Liver (tissue), 3 donors: ENCODE measurements at regions not wholly inside any gene's neighbourhood (a gene's known extent, or its start where the extent isn't known, plus 50 kb on each side); places are given as distances from the start of the nearest gene placed in this dataset.

Source experiments
- FOXA1 ChIP-seq: IDR thresholded peaks from 2 replicates; pipeline ENCODE4 v1.6.1; 2016; ENCODE audit warnings: antibody characterized with exemption
- HNF4G ChIP-seq: IDR thresholded peaks from 2 replicates; pipeline ENCODE4 v1.6.1; 2016; ENCODE audit warnings: antibody characterized with exemption
- TF ChIP-seq, protein P1 (sequence below): fragments of 150-350 bp; IDR thresholded peaks from 2 replicates; pipeline ENCODE4 v1.5.1; 2017; ENCODE audit warnings: improper control_type of control experiment, low read depth, low read length; ENCODE audit not compliant: missing input control
- TF ChIP-seq, protein P2 (sequence below): IDR thresholded peaks from 2 replicates; pipeline ENCODE4 v1.6.1; 2016; ENCODE audit warnings: antibody characterized with exemption, mild to moderate bottlenecking
- donor health status: healthy.
- donor health status: healthy.

DNA sequence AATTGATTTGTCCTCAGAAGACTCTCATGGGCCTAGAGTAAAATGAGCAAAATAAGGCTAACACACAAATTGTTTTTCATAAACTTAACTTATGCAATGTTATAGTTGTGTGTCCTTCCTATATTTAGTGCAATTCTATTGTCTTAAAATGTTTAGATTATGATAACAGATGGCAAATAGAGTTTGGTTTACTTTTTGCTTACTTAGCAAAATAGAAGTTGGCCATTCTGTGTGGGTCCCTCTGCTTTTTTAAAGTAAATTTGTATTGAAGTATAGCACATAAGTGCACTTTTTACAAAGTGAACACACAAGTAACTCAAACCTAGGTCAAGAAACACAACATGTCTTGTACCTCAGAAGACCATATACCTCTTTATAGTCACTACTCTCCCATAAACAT, 150.6 kb upstream of the RARB start:
- TF ChIP-seq HNF4G = no peak
- no peak for TF ChIP-seq FOXA1
- TF ChIP-seq, protein P1, sequence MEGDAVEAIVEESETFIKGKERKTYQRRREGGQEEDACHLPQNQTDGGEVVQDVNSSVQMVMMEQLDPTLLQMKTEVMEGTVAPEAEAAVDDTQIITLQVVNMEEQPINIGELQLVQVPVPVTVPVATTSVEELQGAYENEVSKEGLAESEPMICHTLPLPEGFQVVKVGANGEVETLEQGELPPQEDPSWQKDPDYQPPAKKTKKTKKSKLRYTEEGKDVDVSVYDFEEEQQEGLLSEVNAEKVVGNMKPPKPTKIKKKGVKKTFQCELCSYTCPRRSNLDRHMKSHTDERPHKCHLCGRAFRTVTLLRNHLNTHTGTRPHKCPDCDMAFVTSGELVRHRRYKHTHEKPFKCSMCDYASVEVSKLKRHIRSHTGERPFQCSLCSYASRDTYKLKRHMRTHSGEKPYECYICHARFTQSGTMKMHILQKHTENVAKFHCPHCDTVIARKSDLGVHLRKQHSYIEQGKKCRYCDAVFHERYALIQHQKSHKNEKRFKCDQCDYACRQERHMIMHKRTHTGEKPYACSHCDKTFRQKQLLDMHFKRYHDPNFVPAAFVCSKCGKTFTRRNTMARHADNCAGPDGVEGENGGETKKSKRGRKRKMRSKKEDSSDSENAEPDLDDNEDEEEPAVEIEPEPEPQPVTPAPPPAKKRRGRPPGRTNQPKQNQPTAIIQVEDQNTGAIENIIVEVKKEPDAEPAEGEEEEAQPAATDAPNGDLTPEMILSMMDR = no peak
- TF ChIP-seq, protein P2, sequence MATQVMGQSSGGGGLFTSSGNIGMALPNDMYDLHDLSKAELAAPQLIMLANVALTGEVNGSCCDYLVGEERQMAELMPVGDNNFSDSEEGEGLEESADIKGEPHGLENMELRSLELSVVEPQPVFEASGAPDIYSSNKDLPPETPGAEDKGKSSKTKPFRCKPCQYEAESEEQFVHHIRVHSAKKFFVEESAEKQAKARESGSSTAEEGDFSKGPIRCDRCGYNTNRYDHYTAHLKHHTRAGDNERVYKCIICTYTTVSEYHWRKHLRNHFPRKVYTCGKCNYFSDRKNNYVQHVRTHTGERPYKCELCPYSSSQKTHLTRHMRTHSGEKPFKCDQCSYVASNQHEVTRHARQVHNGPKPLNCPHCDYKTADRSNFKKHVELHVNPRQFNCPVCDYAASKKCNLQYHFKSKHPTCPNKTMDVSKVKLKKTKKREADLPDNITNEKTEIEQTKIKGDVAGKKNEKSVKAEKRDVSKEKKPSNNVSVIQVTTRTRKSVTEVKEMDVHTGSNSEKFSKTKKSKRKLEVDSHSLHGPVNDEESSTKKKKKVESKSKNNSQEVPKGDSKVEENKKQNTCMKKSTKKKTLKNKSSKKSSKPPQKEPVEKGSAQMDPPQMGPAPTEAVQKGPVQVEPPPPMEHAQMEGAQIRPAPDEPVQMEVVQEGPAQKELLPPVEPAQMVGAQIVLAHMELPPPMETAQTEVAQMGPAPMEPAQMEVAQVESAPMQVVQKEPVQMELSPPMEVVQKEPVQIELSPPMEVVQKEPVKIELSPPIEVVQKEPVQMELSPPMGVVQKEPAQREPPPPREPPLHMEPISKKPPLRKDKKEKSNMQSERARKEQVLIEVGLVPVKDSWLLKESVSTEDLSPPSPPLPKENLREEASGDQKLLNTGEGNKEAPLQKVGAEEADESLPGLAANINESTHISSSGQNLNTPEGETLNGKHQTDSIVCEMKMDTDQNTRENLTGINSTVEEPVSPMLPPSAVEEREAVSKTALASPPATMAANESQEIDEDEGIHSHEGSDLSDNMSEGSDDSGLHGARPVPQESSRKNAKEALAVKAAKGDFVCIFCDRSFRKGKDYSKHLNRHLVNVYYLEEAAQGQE = no peak
